Activated B cell treated with CpG ODN at 0.5 μM for 24 hours (primary cell): ENCODE measurements at regions not wholly inside any gene's neighbourhood (a gene's known extent, or its start where the extent isn't known, plus 50 kb on each side); places are given as distances from the start of the nearest gene placed in this dataset.

Experiments
- ATAC-seq: fragments of 200-7000 bp; cut with Tn5 transposase; one replicate; pipeline ENCODE4 v1.10.0; 2021; ENCODE audit warnings: low read depth, mild to moderate bottlenecking, moderate library complexity
- CTCF ChIA-PET: fragments of 350-600 bp; sonication (Branson Sonifier 250); formaldehyde crosslinking; loops from one replicate; lab custom pipeline; 2021; ENCODE audit warnings: antibody characterized with exemption; lab: Charles Lee
- POLR2A ChIA-PET: fragments of 350-600 bp; sonication (Branson Sonifier 250); formaldehyde crosslinking; loops from one replicate; lab custom pipeline; 2021; ENCODE audit warnings: antibody characterized with exemption; lab: Charles Lee
- DNase-seq: peaks from one replicate; pipeline ENCODE4 v3.0.0; 2022
- H3K27ac Mint-ChIP-seq: one replicate; pipeline ENCODE4 v1.8.0; 2020; ENCODE audit warnings: mixed read lengths
- H3K27me3 Mint-ChIP-seq: one replicate; pipeline ENCODE4 v1.8.0; 2021; ENCODE audit warnings: mixed read lengths
- H3K36me3 Mint-ChIP-seq: one replicate; pipeline ENCODE4 v1.8.0; 2021; ENCODE audit warnings: low read depth, mixed read lengths
- H3K4me1 Mint-ChIP-seq: one replicate; pipeline ENCODE4 v1.8.0; 2021; ENCODE audit warnings: mixed read lengths
- H3K4me3 Mint-ChIP-seq: one replicate; pipeline ENCODE4 v1.8.0; 2020; ENCODE audit warnings: mild to moderate bottlenecking, mixed read lengths
- H3K9me3 Mint-ChIP-seq: one replicate; pipeline ENCODE4 v1.8.0; 2020; ENCODE audit warnings: mixed read lengths
- CTCF ChIP-seq: fragments of 200-600 bp; IDR thresholded peaks from one replicate; pipeline ENCODE4 v1.8.0; 2022; ENCODE audit warnings: antibody characterized with exemption, mild to moderate bottlenecking
- intact Hi-C: fragments of 100-400 bp; cut with micrococcal nuclease; formaldehyde crosslinking; loops from one replicate; pipeline ENCODE4 v1.15.1; 2024

- intact Hi-C loops: no loop called here
- ChIA-PET CTCF (no interaction called here), POLR2A (no interaction called here)
- H3K4me3 Mint-ChIP-seq: no peak overlapping the region
- H3K27me3 Mint-ChIP-seq: no peaks in the 10 kb centered on the region
- ATAC-seq (no peak), DNase-seq (no peak)
- H3K4me1 Mint-ChIP-seq: no peaks in the 10 kb centered on the region
- H3K36me3 Mint-ChIP-seq: no peaks in the 10 kb centered on the region
- H3K9me3 Mint-ChIP-seq: no peaks in the 10 kb centered on the region
- TF ChIP-seq CTCF: no peak
- no peak overlapping the region for H3K27ac Mint-ChIP-seq
Measured at GRCh38 chr11:131043251-131043650, 127.0 kb upstream of the SNX19 start.

- Mint-ChIP-seq H3K27me3 (no peaks in the 10 kb centered on the region), H3K4me3 (no peak overlapping the region), H3K9me3 (no peaks in the 10 kb centered on the region), H3K27ac (no peak overlapping the region), H3K36me3 (no peaks in the 10 kb centered on the region), H3K4me1 (no peaks in the 10 kb centered on the region)
- ATAC-seq (no peak), DNase-seq (no peak)
- CTCF ChIA-PET: no interaction called here
- no peak for TF ChIP-seq CTCF
- POLR2A ChIA-PET: interaction anchor here (0.6 kb wide), 1 partner anchor 13 kb away, joined by 4 read pairs; no protein-coding TSS in a partner anchor
- intact Hi-C loops: no loop called here
Measured at GRCh38 chr11:131044851-131045250, 128.6 kb upstream of the SNX19 start.

- TF ChIP-seq CTCF: no peak
- ATAC-seq (no peak), DNase-seq (no peak)
- intact Hi-C loops: no loop called here
- CTCF ChIA-PET: no interaction called here
- POLR2A ChIA-PET: no interaction called here
- Mint-ChIP-seq H3K36me3 (no peaks in the 10 kb centered on the region), H3K4me3 (no peak overlapping the region), H3K9me3 (no peaks in the 10 kb centered on the region), H3K27me3 (peaks cover 4% of the 10 kb centered on the region), H3K27ac (no peak overlapping the region), H3K4me1 (no peaks in the 10 kb centered on the region)
Measured at GRCh38 chr11:131052367-131052766, 136.1 kb upstream of the SNX19 start.

GRCh38 chr11:131056036-131056435 lies 139.8 kb upstream of the SNX19 start:
- intact Hi-C loops: no loop called here
- ChIA-PET CTCF (no interaction called here), POLR2A (no interaction called here)
- H3K27ac Mint-ChIP-seq: no peak overlapping the region
- no peaks in the 10 kb centered on the region for H3K4me1 Mint-ChIP-seq
- no peaks in the 10 kb centered on the region for H3K36me3 Mint-ChIP-seq
- no peaks in the 10 kb centered on the region for H3K9me3 Mint-ChIP-seq
- ATAC-seq: no peak
- no peak for TF ChIP-seq CTCF
- H3K4me3 Mint-ChIP-seq: no peak overlapping the region
- no peak for DNase-seq
- H3K27me3 Mint-ChIP-seq: peaks cover 6% of the 10 kb centered on the region

GRCh38 chr11:131063638-131064037 lies 147.4 kb upstream of the SNX19 start:
- intact Hi-C loops: no loop called here

More at GRCh38 chr11:131063638-131064037, 147.4 kb upstream of the SNX19 start:
- ChIA-PET POLR2A (no interaction called here), CTCF (interaction anchor here (1.2 kb wide), 1 partner anchor 1877 kb away, joined by 3 read pairs; no protein-coding TSS in a partner anchor)
- no peaks in the 10 kb centered on the region for H3K4me1 Mint-ChIP-seq
- no peak for DNase-seq
- no peaks in the 10 kb centered on the region for H3K9me3 Mint-ChIP-seq
- H3K4me3 Mint-ChIP-seq: no peak overlapping the region
- TF ChIP-seq CTCF: no peak
- H3K36me3 Mint-ChIP-seq: no peaks in the 10 kb centered on the region
- peaks cover 7% of the 10 kb centered on the region for H3K27me3 Mint-ChIP-seq
- no peak for ATAC-seq
- H3K27ac Mint-ChIP-seq: no peak overlapping the region
